HEK293T (cell line): ENCODE measurements at regions not wholly inside any gene's neighbourhood (a gene's known extent, or its start where the extent isn't known, plus 50 kb on each side); places are given as distances from the start of the nearest gene placed in this dataset.

Source experiments
- ARNT ChIP-seq: fragments of 450-650 bp; IDR thresholded peaks from 2 replicates; pipeline ENCODE4 v1.6.1; 2017; ENCODE audit warnings: mild to moderate bottlenecking
- BHLHE40 ChIP-seq: fragments of 450-650 bp; IDR thresholded peaks from 2 replicates; pipeline ENCODE4 v1.6.1; 2016; ENCODE audit warnings: mild to moderate bottlenecking, moderate library complexity, borderline replicate concordance
- FOXA1 ChIP-seq: fragments of 450-650 bp; IDR thresholded peaks from 2 replicates; pipeline ENCODE4 v1.6.1; 2016; ENCODE audit warnings: mild to moderate bottlenecking
- FOXK2 ChIP-seq: fragments of 450-650 bp; IDR thresholded peaks from 2 replicates; pipeline ENCODE4 v1.6.1; 2016; ENCODE audit warnings: mild to moderate bottlenecking
- L3MBTL2 ChIP-seq: fragments of 450-650 bp; conservative IDR thresholded peaks from 2 replicates; pipeline ENCODE4 v1.6.1; 2016; ENCODE audit warnings: mild to moderate bottlenecking
- LEF1 ChIP-seq: fragments of 450-650 bp; IDR thresholded peaks from 2 replicates; pipeline ENCODE4 v1.6.1; 2017; ENCODE audit warnings: mild to moderate bottlenecking, borderline replicate concordance
- SP1 ChIP-seq: fragments of 450-650 bp; IDR thresholded peaks from 2 replicates; pipeline ENCODE4 v1.6.1; 2017
- TARDBP ChIP-seq: fragments of 450-650 bp; IDR thresholded peaks from 2 replicates; pipeline ENCODE4 v1.6.1; 2016
- ZNF384 ChIP-seq: fragments of 450-650 bp; IDR thresholded peaks from 2 replicates; pipeline ENCODE4 v1.6.1; 2016
- TF ChIP-seq, protein P1 (sequence below): fragments of 450-650 bp; IDR thresholded peaks from 2 replicates; pipeline ENCODE4 v1.6.1; 2016

DNA sequence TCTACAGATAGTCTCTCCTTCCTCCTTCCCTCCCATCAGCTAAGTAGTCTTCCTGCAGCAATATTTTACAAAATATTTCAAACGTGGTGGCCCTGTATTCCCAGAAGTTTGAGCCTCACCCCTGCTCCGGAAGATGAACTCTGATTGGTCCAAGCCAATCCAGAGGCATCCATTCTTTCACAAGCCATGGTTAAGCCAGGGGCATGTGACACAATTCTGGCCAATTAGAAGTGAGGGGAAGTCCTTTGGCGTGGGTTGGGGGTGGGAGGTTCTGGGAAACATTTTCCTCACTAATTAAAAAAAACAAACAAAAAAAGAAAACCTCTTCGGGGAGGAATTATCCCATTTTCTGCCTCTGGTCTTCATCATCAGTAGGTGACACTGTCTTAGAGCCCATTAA is 69.4 kb upstream of the GSC start:
- TF ChIP-seq ARNT: no peak
- TF ChIP-seq TARDBP: no peak
- no peak for TF ChIP-seq FOXK2
- TF ChIP-seq LEF1: no peak
- TF ChIP-seq BHLHE40: no peak
- TF ChIP-seq, protein P1, sequence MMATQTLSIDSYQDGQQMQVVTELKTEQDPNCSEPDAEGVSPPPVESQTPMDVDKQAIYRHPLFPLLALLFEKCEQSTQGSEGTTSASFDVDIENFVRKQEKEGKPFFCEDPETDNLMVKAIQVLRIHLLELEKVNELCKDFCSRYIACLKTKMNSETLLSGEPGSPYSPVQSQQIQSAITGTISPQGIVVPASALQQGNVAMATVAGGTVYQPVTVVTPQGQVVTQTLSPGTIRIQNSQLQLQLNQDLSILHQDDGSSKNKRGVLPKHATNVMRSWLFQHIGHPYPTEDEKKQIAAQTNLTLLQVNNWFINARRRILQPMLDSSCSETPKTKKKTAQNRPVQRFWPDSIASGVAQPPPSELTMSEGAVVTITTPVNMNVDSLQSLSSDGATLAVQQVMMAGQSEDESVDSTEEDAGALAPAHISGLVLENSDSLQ: no peak
- no peak for TF ChIP-seq L3MBTL2
- TF ChIP-seq ZNF384: no peak
- no peak for TF ChIP-seq SP1
- TF ChIP-seq FOXA1: no peak
